ENCODE measurements at regions not wholly inside any gene's neighbourhood (a gene's known extent, or its start where the extent isn't known, plus 50 kb on each side); places are given as distances from the start of the nearest gene placed in this dataset.

GRCh38 chr6:14690120-14691056 lies 555.5 kb upstream of the JARID2 start:
- H3K36me3 Mint-ChIP-seq (ENCODE audit: low read depth), result no peaks in the 10 kb centered on the region
- no peak for TF ChIP-seq CTCF (IDR thresholded peaks at IDR 0.05)
- no peak overlapping the region for H3K4me3 Mint-ChIP-seq
- peaks cover under 1% of the 10 kb centered on the region for H3K27me3 Mint-ChIP-seq
- no peak overlapping the region for H3K27ac Mint-ChIP-seq
- ChIA-PET POLR2A (interaction anchor here (0.8 kb wide), 1 partner anchor 163 kb away, joined by 5 read pairs; no protein-coding TSS in a partner anchor), CTCF (interaction anchor here (1.0 kb wide), 1 partner anchor 10 kb away, joined by 3 read pairs; no protein-coding TSS in a partner anchor)
- no peak for ATAC-seq
- no peaks in the 10 kb centered on the region for H3K4me1 Mint-ChIP-seq (ENCODE audit: low read depth)
- DNase-seq, result no peak
- intact Hi-C loops (cut with micrococcal nuclease), result no loop called here
- H3K9me3 Mint-ChIP-seq, result no peaks in the 10 kb centered on the region

- no peak overlapping the region for H3K27ac Mint-ChIP-seq
- no peak for ATAC-seq
- H3K4me3 Mint-ChIP-seq, result no peak overlapping the region
- intact Hi-C loops (cut with micrococcal nuclease), result no loop called here
- H3K4me1 Mint-ChIP-seq (ENCODE audit: low read depth), result no peaks in the 10 kb centered on the region
- TF ChIP-seq CTCF (IDR thresholded peaks at IDR 0.05), result no peak
- H3K27me3 Mint-ChIP-seq, result peaks cover 4% of the 10 kb centered on the region
- no peaks in the 10 kb centered on the region for H3K36me3 Mint-ChIP-seq (ENCODE audit: low read depth)
- H3K9me3 Mint-ChIP-seq, result no peaks in the 10 kb centered on the region
- ChIA-PET CTCF (no interaction called here), POLR2A (no interaction called here)
- DNase-seq, result no peak
Measured at GRCh38 chr6:14692208-14692607, 553.7 kb upstream of the JARID2 start.

GRCh38 chr6:14693301-14694192 lies 552.3 kb upstream of the JARID2 start:
- Mint-ChIP-seq H3K4me1 (ENCODE audit: low read depth) (no peaks in the 10 kb centered on the region), H3K9me3 (no peaks in the 10 kb centered on the region), H3K4me3 (no peak overlapping the region), H3K27me3 (peaks cover 4% of the 10 kb centered on the region), H3K36me3 (ENCODE audit: low read depth) (no peaks in the 10 kb centered on the region), H3K27ac (no peak overlapping the region)
- ChIA-PET POLR2A (interaction anchor here (0.5 kb wide), 1 partner anchor 180 kb away, joined by 3 read pairs; no protein-coding TSS in a partner anchor), CTCF (interaction anchor here (1.1 kb wide), 1 partner anchor 10 kb away, joined by 3 read pairs; no protein-coding TSS in a partner anchor)
- DNase-seq, result no peak
- ATAC-seq, result no peak
- intact Hi-C loops (cut with micrococcal nuclease), result no loop called here
- TF ChIP-seq CTCF (IDR thresholded peaks at IDR 0.05), result no peak

- Mint-ChIP-seq H3K9me3 (no peaks in the 10 kb centered on the region), H3K27ac (no peak overlapping the region), H3K27me3 (peaks cover 4% of the 10 kb centered on the region), H3K36me3 (ENCODE audit: low read depth) (no peaks in the 10 kb centered on the region), H3K4me1 (ENCODE audit: low read depth) (no peaks in the 10 kb centered on the region), H3K4me3 (no peak overlapping the region)
- intact Hi-C loops (cut with micrococcal nuclease), result no loop called here
- ChIA-PET CTCF (interaction anchor here (1.1 kb wide), 1 partner anchor 9 kb away, joined by 3 read pairs; no protein-coding TSS in a partner anchor), POLR2A (interaction anchor here (0.5 kb wide), 1 partner anchor 117 kb away, joined by 3 read pairs; no protein-coding TSS in a partner anchor)
- DNase-seq (no peak), ATAC-seq (no peak)
- no peak for TF ChIP-seq CTCF (IDR thresholded peaks at IDR 0.05)
Measured at GRCh38 chr6:14694308-14694707, 551.6 kb upstream of the JARID2 start.
